PC-9 (cell line): ENCODE measurements at regions not wholly inside any gene's neighbourhood (a gene's known extent, or its start where the extent isn't known, plus 50 kb on each side); places are given as distances from the start of the nearest gene placed in this dataset.

Experiments used
- EZH2 ChIP-seq: fragments of 200-600 bp; sonication (generic); IDR thresholded peaks from 2 replicates; pipeline ENCODE4 v1.8.0; 2017; ENCODE audit warnings: antibody characterized with exemption, low read depth
- TF ChIP-seq, protein P1 (sequence below): fragments of 200-600 bp; sonication (generic); conservative IDR thresholded peaks from 2 replicates; pipeline ENCODE4 v1.6.1; 2017; ENCODE audit warnings: mixed run types, antibody characterized with exemption, mild to moderate bottlenecking, moderate library complexity

DNA sequence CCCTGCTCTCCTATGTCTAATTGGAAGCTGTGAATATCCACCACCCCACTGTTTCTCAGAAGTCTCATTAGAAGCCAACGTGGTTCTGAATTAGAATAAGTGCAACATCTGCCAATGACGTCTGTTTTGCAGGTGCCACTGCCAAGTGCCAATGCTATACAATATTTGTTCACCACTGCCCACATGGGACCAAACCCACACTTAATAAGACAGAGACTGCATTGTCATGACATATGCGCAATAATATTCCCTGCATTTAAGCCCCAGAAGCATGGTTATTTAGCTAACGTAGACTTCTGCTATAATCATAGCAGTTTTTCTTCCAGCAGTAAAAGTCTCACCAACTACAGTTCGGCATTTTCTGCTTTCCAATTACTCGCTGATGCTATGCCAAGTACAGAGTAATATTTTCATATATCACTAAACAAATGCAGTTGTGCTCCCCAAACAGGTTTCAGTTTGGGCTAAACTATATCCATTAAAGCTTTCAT, 262.5 kb upstream of the PCDH18 start:
- TF ChIP-seq EZH2 = no peak
- TF ChIP-seq, protein P1, sequence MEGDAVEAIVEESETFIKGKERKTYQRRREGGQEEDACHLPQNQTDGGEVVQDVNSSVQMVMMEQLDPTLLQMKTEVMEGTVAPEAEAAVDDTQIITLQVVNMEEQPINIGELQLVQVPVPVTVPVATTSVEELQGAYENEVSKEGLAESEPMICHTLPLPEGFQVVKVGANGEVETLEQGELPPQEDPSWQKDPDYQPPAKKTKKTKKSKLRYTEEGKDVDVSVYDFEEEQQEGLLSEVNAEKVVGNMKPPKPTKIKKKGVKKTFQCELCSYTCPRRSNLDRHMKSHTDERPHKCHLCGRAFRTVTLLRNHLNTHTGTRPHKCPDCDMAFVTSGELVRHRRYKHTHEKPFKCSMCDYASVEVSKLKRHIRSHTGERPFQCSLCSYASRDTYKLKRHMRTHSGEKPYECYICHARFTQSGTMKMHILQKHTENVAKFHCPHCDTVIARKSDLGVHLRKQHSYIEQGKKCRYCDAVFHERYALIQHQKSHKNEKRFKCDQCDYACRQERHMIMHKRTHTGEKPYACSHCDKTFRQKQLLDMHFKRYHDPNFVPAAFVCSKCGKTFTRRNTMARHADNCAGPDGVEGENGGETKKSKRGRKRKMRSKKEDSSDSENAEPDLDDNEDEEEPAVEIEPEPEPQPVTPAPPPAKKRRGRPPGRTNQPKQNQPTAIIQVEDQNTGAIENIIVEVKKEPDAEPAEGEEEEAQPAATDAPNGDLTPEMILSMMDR = no peak
